SK-N-DZ (cell line): ENCODE measurements at regions not wholly inside any gene's neighbourhood (a gene's known extent, or its start where the extent isn't known, plus 50 kb on each side); places are given as distances from the start of the nearest gene placed in this dataset.
"Not testable (repeated sequence)": the region's sequence is repeated elsewhere in the genome, so short reads cannot be mapped to it uniquely, and the experiment has no call there.

Experiments
- DNase-seq: peaks from one replicate; pipeline ENCODE4 v3.0.0-alpha.2; 2015; ENCODE audit warnings: low spot score

GRCh38 chr1:115534106-115534505, 107.7 kb upstream of the VANGL1 start:
- no peak for DNase-seq

DNA sequence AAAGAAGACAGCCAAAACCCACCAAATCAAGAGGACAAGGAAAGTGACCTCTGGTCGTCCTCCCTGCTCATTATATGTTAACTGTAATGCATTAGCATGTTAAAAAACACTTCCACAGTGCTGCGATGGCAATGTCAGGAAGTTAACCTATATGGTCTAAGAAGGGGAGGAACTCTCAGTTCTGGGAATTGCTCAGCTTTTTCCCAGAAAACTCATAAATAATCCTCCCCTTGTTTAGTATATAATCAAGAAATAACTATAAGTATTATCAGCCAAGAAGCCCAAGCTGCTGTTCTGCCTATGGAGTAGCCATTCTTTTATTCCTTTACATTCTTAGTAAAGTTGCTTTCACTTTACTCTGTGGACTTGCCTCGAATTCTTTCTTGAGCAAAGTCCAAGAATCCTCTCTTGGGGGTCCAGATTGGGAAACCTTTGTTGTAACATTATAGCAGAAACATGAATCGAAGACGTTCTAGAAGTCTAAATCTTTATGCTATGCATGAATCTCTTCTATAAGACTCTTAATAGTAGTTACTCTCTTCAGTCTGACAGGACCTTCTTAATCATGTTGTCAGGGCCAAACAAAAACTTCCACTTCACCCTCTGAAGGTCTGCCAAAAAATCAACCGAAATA, 110.0 kb upstream of the VANGL1 start:
- no peak for DNase-seq

GRCh38 chr1:115530407-115530806, 111.4 kb upstream of the VANGL1 start:
- no peak for DNase-seq

GRCh38 chr1:115529216-115529897, 112.4 kb upstream of the VANGL1 start:
- no peak for DNase-seq

DNA sequence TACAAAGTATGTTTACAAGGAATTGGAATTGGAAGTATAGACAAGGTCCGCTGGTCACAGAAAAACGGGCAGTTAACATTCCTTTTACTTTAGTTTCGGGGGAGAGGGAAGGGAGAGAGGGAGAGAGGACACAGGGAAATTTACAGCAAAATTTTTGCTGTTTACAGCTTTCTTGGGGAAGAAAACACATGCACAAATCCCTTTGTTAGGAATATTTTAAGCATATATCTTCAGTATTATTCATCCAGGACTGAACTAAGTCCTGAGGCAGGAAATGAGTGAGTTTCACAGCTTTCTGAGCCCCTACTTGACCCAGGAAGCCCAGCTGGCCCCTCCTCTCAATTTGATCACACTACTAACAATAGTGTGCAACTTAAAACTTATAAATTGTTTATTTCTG, 113.4 kb upstream of the VANGL1 start:
- not testable (repeated sequence) for DNase-seq

- DNase-seq = no peak
Observed at GRCh38 chr1:115527746-115528145, 114.0 kb upstream of the VANGL1 start.

- no peak for DNase-seq
Observed at GRCh38 chr1:115526900-115527299, 114.9 kb upstream of the VANGL1 start.

DNA sequence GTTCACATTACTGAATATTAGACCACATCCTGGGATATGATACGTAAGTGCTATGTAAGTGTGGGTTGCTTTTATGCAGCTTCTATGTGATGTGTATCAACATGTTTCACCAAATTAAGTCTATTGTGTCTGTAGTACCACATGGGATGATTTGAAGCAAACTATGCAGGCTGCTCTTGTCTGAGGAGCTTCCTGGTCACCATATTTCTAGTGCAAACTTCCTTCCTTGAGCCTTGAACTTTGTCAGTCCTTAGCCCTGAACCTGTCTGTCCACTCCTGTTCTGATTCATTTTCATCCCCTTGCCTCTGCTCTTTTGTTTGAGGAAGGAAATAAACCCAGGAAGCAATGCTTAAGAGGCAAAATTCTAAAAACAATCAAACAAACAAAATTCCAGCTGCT, 117.5 kb upstream of the VANGL1 start:
- no peak for DNase-seq

DNA sequence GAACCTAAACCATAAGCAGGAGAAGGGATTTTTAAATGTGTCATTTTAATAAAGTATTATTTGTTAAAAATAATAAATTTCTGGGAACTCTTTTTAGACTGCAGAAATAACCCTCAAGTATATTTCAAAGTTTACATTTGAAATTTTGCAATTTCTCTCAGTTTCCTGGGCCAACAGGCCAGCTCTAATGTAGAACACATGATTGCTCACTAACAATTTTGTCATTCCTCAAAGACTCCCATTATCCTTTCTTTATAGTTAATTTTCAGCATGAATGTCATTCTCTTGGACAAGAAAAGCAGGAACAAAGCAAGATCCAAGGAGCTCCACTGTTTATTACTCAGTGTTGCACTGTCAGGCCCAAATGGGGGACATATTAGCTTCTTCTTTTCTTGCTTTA, 119.4 kb upstream of the VANGL1 start:
- no peak for DNase-seq

- no peak for DNase-seq
Observed at GRCh38 chr1:115515270-115515669, 126.5 kb upstream of the VANGL1 start.

- DNase-seq = not testable (repeated sequence)
Observed at GRCh38 chr1:115510226-115510625, 131.5 kb upstream of the VANGL1 start.

DNA sequence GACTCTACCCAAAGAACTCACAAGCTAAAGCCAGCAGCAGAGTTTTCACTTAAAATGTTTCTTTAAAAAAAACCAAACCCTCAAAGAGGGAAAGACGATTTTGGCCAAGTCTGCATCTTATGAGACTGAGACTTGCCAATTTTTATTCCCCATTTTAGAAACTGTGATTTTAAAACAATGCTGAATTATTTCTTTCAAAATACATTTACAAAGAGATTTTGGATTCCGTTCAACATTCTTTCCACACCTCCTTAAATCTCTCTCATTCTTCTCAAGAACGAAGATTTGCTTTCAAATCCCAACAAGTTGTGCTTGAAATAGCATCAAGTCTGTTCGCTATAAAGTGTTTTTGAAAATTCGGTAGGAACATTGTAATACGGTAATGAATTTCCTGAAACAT, 133.9 kb upstream of the VANGL1 start:
- no peak for DNase-seq

- peak; percentile 4 for DNase-seq
Observed at GRCh38 chr1:115506924-115507589, 134.7 kb upstream of the VANGL1 start.

DNA sequence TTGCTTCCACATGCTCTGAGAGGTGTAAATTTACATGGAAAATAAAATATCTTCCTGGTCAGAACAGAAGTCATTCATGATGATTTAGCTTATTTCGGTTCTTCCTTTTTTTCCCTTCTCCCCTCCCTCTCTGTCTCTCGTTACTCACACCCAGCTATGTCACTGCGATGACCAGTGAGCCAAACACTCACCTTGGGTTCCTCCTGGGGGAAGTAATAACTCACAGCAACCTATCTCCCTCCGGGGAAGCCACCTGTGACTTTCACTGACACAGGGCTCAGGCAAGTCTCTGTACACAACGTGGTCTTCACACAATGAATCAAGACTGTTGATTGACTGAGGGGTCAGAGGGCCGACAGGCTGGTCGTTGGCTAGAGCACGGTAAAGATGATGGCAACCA, 135.3 kb upstream of the VANGL1 start:
- DNase-seq = no peak

DNA sequence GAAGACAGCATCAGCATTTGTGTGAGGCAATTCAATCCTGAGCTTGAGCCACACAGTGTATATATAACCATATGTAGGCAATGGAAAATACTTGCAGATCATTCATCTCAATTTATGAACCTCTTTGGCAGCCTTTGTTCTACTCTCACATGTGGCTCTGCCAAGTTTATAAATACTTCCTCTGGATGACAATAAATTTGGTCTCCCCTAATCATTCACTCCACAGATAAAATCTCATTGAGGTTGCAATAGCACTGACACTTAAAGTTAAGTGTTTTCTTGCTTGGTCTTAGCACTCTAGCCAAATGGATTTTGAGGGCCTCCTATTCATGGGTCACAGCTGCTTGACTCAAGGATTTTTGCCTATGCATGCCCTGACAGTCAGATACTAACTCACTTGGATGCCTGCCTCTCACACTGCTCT, 136.6 kb upstream of the VANGL1 start:
- DNase-seq = no peak

GRCh38 chr1:115502183-115502582, 139.6 kb upstream of the VANGL1 start:
- DNase-seq = not testable (repeated sequence)

DNA sequence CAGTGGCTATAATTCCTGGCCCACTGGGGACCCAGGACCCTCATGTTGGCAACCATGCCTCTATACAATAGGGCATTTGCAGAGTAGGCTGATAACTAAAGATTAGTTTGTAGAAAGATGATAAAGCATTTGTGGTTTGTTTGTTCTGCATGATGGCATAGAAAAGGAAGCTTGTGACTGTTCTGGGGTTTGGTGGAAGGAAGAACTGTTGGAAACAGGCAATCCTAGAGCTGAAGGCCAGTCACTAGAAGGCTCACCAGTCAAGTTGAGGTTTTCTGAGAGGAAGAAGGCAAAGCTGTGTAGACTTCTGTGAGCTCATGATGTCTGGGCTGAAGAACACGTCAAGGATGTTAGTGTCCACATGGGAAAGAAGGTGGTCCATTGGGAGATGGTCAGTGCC, 140.3 kb upstream of the VANGL1 start:
- no peak for DNase-seq

GRCh38 chr1:115499253-115499652, 142.5 kb upstream of the VANGL1 start:
- no peak for DNase-seq

- no peak for DNase-seq
Observed at GRCh38 chr1:115496904-115497527, 144.8 kb upstream of the VANGL1 start.

- no peak for DNase-seq
Observed at GRCh38 chr1:115495625-115496024, 146.1 kb upstream of the VANGL1 start.

- no peak for DNase-seq
Observed at GRCh38 chr1:115495111-115495510, 146.7 kb upstream of the VANGL1 start.

GRCh38 chr1:115493834-115494233, 147.9 kb upstream of the VANGL1 start:
- DNase-seq = no peak

DNA sequence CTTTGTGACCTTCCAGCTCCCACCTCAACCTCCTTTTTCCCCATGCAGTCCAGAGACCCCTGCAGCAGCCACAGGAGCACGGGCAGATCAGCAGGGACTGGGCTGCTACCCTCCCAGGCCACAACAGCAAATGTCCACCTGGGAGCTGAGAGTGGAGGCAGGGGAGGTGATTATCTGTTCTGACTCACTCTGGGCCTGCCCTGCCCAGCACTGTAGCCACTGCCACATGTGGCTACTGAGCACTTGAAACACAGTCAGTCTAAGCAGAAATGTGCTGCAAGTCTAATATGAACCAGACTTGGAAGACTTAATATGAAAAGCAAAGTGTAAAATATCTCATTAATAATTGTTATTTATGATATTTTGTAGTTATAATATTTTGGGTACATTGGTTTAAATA, 148.9 kb upstream of the VANGL1 start:
- no peak for DNase-seq
